Mesodermal cell (in vitro differentiated cells): ENCODE measurements at regions not wholly inside any gene's neighbourhood (a gene's known extent, or its start where the extent isn't known, plus 50 kb on each side); places are given as distances from the start of the nearest gene placed in this dataset.

Source experiments
- H3K27ac ChIP-seq: 2 replicates; pipeline ENCODE4 v1.7.0; 2013; ENCODE audit warnings: mild to moderate bottlenecking, low read depth, low read length, moderate library complexity; ENCODE audit not compliant: severe bottlenecking
- H3K36me3 ChIP-seq: 2 replicates; pipeline ENCODE4 v1.7.1; 2013; ENCODE audit warnings: mild to moderate bottlenecking, low read length, moderate library complexity; ENCODE audit not compliant: control insufficient read depth, insufficient read depth
- H3K4me1 ChIP-seq: one replicate; pipeline ENCODE4 v1.7.1; 2013; ENCODE audit warnings: mild to moderate bottlenecking, low read length; ENCODE audit not compliant: insufficient read depth, control insufficient read depth, poor library complexity, severe bottlenecking
- H3K4me3 ChIP-seq: 2 replicates; pipeline ENCODE4 v1.7.0; 2013; ENCODE audit warnings: low read length, control low read depth, mild to moderate bottlenecking; ENCODE audit not compliant: insufficient read depth, poor library complexity, severe bottlenecking; ENCODE audit errors: extremely low read depth
- H3K9me3 ChIP-seq: 2 replicates; pipeline ENCODE4 v1.7.1; 2013; ENCODE audit warnings: mild to moderate bottlenecking, low read length, moderate library complexity; ENCODE audit not compliant: control insufficient read depth
- WGBS, 2 experiments: methylation state at CpG; one replicate each; pipeline ENCODE4 v1.1.5; 2013; ENCODE audit warnings: missing lambda C conversion rate in 2 of 2; ENCODE audit not compliant: insufficient coverage in 2 of 2; 5-methylcytosine and 5-hydroxymethylcytosine counted together

DNA sequence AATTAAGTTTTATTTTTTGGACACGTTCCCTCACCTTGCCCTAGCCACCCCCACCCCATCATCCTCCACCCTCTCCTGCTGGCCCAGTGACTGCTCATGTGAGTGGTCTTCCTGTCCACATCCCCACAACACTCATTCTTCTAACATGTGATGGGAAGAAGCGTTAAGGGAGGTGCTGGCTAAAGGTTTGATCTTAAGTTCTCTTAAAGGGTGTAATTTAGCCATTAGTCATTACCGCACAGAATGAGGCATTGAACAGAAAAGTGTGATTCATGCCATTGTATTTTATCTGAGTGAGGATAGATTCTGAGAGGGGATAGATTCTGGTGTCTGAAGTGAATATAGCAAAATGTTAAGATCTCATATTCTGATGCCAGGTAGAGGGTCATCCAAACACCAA is 272.9 kb upstream of the TPM1 start:
- no peaks in the 10 kb centered on the region for H3K9me3 ChIP-seq
- H3K36me3 ChIP-seq = peaks cover 29% of the 10 kb centered on the region
- WGBS, 2 experiments = 67 to 100% methylated on average over 1 to 2 of the region's 3 CpGs
- H3K27ac ChIP-seq = peak overlapping the region; percentile 47
- H3K4me3 ChIP-seq = no peak overlapping the region
- H3K4me1 ChIP-seq = peaks cover 28% of the 10 kb centered on the region

DNA sequence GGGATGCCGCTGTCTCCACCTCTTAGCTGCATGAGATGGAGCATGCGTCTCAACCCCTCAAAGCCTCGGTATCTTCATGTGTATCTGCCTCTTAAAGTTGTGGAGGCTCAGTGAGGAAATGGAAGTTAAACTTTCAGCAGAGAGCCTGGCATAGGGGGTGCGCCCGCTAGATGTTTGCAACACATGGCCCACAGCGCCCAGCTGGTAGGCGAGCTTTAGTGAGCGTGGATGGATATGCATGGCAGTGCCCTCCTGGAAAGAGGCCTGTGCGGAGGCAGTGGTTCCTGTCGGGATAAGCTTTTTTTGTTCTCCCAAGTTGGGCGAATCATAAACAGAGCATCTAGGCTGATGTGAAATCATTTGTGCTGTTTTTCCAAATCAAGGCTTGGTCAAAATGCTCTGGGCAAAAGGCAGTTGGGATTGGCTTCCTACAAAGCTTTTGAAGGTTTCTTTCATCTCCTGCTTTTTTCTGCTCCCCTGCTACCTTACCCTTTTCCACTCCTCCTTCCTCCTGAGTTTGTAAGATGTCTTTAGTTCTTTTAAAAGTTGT is 272.4 kb upstream of the TPM1 start:
- H3K36me3 ChIP-seq = peaks cover 29% of the 10 kb centered on the region
- no peak overlapping the region for H3K4me3 ChIP-seq
- H3K27ac ChIP-seq = peak overlapping the region; percentile 47
- 95 to 98% methylated on average over 10 to 11 of the region's 11 CpGs for WGBS, 2 experiments
- no peaks in the 10 kb centered on the region for H3K9me3 ChIP-seq
- H3K4me1 ChIP-seq = peaks cover 28% of the 10 kb centered on the region

DNA sequence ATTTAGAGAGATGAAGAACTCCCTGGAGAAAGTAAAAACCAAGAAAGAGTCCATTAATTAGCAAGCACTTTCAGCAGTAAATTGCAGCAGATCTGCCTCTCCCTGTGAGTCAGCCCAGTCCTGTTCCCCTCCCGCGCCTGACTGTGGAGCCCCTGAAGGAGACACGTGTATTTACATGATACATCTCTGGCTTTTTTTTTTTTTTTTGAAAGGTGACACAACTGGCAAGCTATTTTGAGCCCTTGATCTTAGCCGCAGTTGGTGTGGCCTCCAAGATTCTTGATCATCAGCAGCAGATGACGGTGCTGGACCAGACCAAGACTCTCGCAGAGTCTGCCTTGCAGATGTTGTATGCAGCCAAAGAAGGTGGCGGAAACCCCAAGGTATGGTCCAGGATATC is 271.8 kb upstream of the TPM1 start:
- WGBS, 2 experiments = 77 to 84% methylated on average over 6 to 7 of the region's 7 CpGs
- Histone ChIP-seq H3K9me3 (no peaks in the 10 kb centered on the region), H3K36me3 (peaks cover 30% of the 10 kb centered on the region), H3K4me3 (no peak overlapping the region), H3K4me1 (peaks cover 27% of the 10 kb centered on the region), H3K27ac (peak overlapping the region; percentile 47)

DNA sequence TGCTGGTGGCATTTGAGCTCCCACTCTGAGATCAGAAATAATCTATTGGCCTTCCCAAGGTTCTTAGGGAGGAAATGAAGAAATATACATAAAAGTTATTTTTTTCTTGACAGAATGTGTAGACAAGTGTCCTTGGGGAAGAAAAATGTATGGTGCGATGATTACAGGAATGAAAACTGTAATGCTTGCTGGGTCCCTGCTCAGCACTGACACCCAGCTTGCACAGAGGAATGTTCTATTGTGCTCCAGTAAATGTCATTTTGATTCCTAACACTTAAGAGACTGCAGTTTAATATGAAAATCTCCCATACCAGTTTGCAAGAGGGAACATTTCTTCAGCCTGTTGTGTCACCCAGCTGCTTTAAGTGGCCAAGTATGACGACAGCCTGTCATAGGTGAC is 271.3 kb upstream of the TPM1 start:
- Histone ChIP-seq H3K27ac (no peak overlapping the region), H3K36me3 (peaks cover 33% of the 10 kb centered on the region), H3K4me1 (peaks cover 22% of the 10 kb centered on the region)

DNA sequence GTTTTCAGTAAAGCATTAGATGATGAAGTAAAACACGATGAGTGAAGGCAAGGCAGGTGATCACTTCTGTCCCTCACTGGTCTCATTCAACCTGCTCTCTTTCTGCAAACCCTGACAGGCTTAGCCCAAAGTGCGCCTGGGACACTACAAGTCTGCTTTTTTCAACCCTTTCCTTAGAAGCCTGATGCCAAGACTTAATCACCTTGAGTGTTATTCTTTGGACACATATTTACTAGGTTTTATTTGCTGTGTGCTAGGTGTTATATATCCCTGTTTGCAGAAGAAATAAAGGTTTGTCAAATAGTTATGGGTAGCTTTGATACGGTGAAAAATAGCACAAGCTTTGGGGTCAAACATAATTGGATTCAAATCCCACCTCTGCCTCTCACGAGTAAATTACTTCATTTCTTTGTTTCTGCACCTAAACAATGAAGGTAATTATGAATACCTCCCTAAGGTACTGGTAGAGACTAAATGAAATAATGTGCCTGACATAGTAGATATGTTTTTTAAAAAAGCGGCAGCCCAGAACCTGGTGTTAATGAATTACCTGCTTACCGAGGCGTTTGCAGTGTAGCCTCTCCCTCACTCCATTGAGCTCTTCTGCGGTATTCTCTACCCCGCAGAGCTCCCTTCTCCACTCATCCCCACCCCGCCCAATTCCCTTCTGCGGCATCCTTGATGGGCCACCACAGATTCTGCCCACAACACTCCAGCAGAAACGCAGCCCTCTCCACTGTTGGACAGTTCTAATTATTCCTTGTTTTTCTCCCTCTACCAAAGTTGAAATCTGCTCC is 269.0 kb upstream of the TPM1 start:
- Histone ChIP-seq H3K27ac (no peak overlapping the region), H3K4me1 (peaks cover 19% of the 10 kb centered on the region), H3K4me3 (no peak overlapping the region), H3K9me3 (no peaks in the 10 kb centered on the region), H3K36me3 (peaks cover 31% of the 10 kb centered on the region)
- WGBS, 2 experiments = 96 to 97% methylated on average over 8 to 9 of the region's 12 CpGs

More for the DNA sequence above, 271.3 kb upstream of the TPM1 start:
- WGBS, 2 experiments = 100% methylated on average over 2 of the region's 2 CpGs
- H3K4me3 ChIP-seq = no peak overlapping the region
- H3K9me3 ChIP-seq = no peaks in the 10 kb centered on the region

DNA sequence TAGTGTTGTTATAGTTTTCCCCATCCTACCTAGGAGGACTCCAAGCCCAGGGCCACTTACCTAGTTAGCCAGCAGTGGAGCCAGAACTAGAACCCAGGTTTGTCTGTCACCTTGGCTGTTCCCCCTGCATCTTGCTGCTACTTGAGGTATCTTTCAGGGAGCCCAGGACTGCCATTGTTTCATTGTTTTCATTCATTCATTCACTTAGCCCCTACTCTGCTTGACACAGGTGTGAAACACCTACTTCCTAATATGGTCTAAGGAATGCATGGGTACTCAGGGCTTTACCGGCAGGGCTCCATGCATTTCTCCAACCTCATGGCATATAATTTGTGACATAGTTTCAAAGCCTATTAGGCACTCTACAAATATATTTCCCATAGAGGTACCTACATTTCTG is 266.6 kb upstream of the TPM1 start:
- H3K4me3 ChIP-seq = no peak overlapping the region
- no peak overlapping the region for H3K27ac ChIP-seq
- H3K9me3 ChIP-seq = no peaks in the 10 kb centered on the region
- peaks cover 8% of the 10 kb centered on the region for H3K4me1 ChIP-seq
- peaks cover 31% of the 10 kb centered on the region for H3K36me3 ChIP-seq
- WGBS, 2 experiments = 67% methylated on average over 1 of the region's 1 CpG; no CpG with 5 or more reads in 1 of the 2 experiments

DNA sequence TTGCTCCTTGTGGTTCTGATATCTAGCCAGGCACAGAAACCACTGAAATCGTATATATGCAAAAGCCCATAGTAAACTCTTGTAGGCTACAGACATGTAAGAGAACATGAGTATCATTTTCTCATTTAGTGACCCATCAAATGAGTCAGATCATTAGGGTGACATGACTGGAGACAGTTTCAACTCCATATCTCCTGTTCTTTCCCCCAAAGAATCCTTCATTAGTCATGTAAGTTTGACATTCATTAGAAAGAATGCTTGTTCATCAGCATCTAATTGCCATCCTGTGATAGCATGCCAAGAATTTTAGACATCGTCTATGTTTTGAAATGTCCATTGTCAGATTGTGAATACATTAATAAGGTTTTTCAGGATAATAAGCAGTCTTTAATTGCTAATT is 264.9 kb upstream of the TPM1 start:
- WGBS, 2 experiments = 100% methylated on average over 1 of the region's 2 CpGs
- Histone ChIP-seq H3K36me3 (peaks cover 21% of the 10 kb centered on the region), H3K4me1 (peaks cover 25% of the 10 kb centered on the region), H3K4me3 (no peak overlapping the region), H3K9me3 (no peaks in the 10 kb centered on the region), H3K27ac (no peak overlapping the region)

DNA sequence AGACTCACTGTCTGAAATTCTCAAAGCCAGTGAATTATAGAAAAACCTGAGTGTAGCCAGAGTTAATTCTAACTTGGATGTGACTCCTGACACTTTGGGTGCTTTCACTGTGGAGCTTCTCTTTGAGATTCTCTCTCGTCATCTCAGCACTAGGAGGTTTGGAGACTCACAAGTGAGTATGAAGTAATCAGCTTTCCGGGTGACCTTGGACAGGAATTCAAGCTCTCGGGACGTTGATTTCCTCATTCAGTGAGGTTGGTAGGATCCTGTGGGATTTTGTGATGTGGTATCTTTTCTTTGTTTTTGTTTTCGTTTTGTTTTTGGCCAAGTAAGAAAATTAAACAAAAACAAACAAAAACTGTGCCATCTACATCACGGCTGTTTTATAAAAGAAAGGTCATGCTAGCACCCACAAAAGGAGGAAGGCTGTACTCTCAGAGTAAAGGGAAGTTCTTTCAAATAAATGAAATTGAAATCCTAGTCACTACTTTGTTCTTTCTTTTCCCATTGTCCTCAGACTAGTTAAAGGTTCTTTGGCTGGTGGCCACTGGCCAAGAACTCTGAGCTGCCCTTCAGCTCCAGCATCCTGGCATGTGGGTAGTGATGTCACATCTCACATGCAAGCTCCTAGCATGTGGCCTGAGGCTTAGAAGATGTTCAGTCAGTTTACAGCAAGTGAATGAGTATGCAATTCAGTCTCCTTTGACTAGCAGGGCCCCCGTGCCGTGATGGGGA is 263.3 kb upstream of the TPM1 start:
- H3K4me3 ChIP-seq = no peak overlapping the region
- H3K9me3 ChIP-seq = no peaks in the 10 kb centered on the region
- WGBS, 2 experiments = 92 to 100% methylated on average over 4 of the region's 8 CpGs
- peaks cover 34% of the 10 kb centered on the region for H3K4me1 ChIP-seq
- peaks cover 19% of the 10 kb centered on the region for H3K36me3 ChIP-seq
- no peak overlapping the region for H3K27ac ChIP-seq

DNA sequence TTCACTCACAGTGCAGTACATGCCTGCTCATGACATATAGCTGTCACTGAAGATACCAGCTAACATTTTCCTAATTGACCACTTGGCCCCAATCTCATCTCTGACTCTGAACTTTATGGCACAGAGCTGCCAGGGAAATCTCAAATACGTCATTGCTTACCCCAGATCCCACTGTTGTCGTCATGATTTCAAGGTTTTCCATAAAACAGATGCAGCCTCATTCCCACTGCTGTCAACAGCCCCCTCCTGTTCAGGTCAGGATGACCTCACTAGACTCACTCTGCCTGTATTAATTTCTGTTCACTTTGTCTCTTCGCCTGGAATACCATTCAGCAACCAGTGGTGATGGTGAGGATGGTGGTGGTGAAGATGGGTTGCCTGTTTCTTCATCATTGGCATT is 262.6 kb upstream of the TPM1 start:
- Histone ChIP-seq H3K36me3 (peaks cover 23% of the 10 kb centered on the region), H3K4me3 (no peak overlapping the region), H3K4me1 (peaks cover 34% of the 10 kb centered on the region), H3K9me3 (no peaks in the 10 kb centered on the region), H3K27ac (peak overlapping the region; percentile 80)
- WGBS, 2 experiments = 93 to 98% methylated on average over 2 of the region's 3 CpGs

DNA sequence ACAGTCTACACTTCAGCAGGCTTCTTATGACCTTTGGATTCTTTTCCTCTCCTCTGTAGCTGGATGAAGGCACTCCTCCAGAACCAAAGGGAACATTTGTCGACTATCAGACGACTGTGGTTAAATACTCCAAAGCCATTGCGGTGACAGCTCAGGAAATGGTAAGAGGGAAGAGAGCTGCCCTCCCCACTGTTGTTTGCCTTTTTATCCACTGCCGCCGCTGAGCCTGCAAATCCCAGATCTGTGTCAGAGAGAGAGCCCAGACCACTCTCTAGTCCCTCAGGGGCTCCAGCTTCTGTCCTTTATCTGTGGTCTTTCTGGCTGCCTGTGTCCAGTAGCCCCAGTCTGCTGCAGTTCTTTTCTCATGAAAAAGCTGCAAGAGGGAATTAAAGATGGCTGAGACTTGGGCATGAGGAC is 261.5 kb upstream of the TPM1 start:
- Histone ChIP-seq H3K27ac (peak overlapping the region; percentile 80), H3K4me3 (no peak overlapping the region), H3K36me3 (peaks cover 19% of the 10 kb centered on the region), H3K4me1 (peaks cover 39% of the 10 kb centered on the region), H3K9me3 (no peaks in the 10 kb centered on the region)
- 79 to 87% methylated on average over 2 to 4 of the region's 5 CpGs for WGBS, 2 experiments
